Lower leg skin (tissue), 3 donors: ENCODE measurements at regions not wholly inside any gene's neighbourhood (a gene's known extent, or its start where the extent isn't known, plus 50 kb on each side); places are given as distances from the start of the nearest gene placed in this dataset.

Source experiments
- CTCF ChIP-seq, 3 donors: fragments of 450-650 bp; IDR thresholded peaks; one replicate each; pipeline ENCODE4 v1.5.1; 2016; ENCODE audit warnings: antibody characterized with exemption in 3 of 3, mild to moderate bottlenecking in 3 of 3, moderate library complexity in 2 of 3
- POLR2A ChIP-seq, 2 donors: fragments of 450-650 bp; IDR thresholded peaks; one replicate each; pipeline ENCODE4 v1.6.1; 2016 to 2017; ENCODE audit warnings: antibody characterized with exemption in 2 of 2, mild to moderate bottlenecking in 1 of 2, moderate library complexity in 1 of 2

GRCh38 chr17:77892469-77893143 is 65.9 kb upstream of the TNRC6C start:
- TF ChIP-seq CTCF (IDR thresholded peaks at IDR 0.05): no peak
- no peak for TF ChIP-seq POLR2A (IDR thresholded peaks at IDR 0.05)
